SKM-1 treated with dmso at 0.1 percent for 144 hours (cell line): ENCODE measurements at regions not wholly inside any gene's neighbourhood (a gene's known extent, or its start where the extent isn't known, plus 50 kb on each side); places are given as distances from the start of the nearest gene placed in this dataset.

Experiments
- DNase-seq: peaks from one replicate; lab custom pipeline; 2025; ENCODE audit not compliant: unreplicated experiment; lab: John Stamatoyannopoulos, UW

DNA sequence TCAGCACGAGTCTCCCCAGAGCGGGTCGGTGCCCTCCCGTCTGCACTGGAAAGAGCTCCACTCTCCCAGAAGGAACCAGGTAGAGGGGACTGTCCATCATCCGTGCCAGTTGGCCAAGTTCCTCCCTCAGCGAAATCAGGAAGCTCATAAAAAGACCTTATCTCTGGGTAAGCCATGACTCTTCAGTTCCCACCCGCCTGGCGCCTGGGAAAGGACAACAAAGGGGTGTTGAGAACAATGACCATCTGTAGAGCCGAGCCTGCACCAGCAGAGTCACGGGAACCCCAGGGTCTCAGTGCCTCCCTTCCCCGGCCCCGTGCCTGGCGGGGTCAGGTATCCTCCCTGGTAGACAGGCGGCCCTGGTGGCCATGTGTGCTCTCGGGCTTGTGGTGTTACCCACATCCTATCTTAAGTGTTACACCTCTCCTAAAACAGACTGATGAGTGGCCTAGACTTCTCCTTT, 190.7 kb downstream of the AXIN2 start:
- DNase-seq = peak; percentile 77

- DNase-seq = no peak
These were observed 193.1 kb downstream of the AXIN2 start for GRCh38 chr17:65368341-65368740.

GRCh38 chr17:65366102-65366844, 195.2 kb downstream of the AXIN2 start:
- no peak for DNase-seq

DNA sequence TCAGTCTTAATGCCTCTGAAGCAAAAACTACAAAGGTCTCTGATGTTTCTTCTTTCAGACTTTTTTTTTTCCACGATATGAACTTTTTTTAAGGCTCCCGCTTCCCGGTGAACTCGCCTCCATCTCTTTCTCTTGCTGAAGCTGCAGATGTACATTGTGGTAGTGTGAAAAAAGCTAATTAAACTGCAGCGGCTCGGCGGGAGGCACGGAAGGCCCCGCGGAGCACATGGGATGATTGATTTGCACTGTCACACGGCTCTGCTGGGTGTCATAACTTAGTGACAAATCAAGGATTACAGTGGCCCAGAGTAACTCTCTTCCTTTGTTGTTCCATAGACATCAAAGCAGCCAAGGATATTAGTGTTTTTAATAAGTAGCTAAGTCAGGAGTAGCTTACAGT, 196.3 kb downstream of the AXIN2 start:
- DNase-seq = no peak

DNA sequence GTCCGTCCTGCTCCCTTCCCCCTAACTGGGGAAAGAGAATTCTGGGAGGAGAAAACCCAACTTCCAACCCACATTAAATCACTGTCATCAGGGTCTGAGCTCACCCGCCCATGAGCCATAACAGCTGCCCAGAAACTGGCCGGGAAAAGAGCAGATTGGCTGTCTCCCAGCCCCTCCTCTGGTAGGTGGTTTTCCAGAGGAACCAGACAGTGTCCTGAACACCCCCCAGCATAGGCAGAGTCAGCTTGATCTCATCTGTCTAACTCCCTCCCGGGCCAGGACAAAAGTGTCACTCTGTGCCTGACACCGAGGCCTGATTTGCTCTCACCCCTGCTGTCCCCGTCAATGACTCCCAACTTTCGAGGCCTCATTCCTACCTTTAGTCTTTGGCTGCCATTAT, 197.0 kb downstream of the AXIN2 start:
- DNase-seq = no peak

GRCh38 chr17:65362826-65363225, 198.6 kb downstream of the AXIN2 start:
- DNase-seq = no peak

DNA sequence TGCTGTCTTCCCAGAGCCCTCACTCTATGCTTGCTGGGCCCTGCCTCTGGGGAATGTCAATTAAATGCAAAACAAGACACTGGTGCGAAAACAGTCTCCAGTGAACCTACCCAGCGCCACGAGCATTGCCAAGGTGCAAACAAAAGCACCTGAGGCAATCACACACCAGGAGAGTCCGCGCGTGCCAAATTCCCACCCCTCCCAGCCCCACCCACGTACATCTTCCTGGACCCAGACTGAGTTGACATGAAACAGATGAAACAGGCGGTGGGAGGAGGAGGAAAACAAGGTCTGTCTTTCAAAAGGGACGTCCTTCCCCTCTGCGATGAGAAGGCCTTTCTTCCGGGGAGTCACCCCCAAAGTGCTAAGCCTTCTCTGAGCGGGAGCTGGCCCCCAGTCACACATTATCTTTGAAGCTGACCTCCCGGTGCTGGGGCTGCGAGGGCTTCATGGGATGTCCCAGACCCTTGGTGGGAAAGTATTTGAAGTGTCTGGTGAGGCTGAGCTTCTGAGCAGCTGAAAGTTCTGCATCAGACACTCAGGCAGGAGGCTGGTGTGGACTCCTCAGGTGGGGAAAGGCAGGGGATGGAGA, 200.4 kb downstream of the AXIN2 start:
- DNase-seq = no peak

DNA sequence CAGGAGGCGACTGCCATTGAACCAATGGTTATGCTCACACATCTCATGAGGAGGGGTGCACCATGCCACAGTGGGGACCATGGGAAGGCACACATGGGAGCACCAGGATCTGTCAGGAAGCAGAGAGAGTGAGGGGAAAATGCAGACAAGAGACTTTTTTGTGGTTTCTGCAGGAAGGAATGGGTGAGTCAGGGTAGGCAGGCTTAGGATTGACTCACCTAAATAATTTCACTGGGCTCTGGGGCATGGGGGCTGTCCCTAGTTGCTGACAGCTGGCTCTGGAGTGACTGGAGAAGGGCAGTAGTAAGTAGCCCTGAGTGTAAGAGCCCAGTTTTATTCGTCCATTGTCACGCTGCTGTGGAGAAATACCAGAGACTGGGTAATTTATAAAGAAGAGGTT, 202.4 kb downstream of the AXIN2 start:
- no peak for DNase-seq

DNA sequence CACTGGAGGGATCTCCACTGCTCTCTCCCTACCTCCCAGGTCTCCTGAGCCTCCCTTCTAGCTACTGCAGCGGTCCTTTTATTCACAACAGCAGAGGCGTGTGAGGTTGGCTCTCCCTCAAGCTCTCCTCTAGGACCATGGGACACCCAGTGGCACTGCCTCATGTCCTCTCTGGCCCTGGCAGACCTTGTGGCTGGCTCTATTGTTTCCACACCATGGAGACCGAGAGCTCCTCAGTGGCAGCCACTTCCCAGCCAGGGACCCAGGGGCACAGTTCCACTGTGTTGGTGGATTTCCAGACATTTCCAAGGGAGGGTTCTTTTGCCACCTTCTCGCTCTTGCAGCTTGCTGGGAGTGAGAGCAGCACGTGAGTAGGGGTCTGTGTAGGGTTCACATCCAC, 204.9 kb downstream of the AXIN2 start:
- no peak for DNase-seq

DNA sequence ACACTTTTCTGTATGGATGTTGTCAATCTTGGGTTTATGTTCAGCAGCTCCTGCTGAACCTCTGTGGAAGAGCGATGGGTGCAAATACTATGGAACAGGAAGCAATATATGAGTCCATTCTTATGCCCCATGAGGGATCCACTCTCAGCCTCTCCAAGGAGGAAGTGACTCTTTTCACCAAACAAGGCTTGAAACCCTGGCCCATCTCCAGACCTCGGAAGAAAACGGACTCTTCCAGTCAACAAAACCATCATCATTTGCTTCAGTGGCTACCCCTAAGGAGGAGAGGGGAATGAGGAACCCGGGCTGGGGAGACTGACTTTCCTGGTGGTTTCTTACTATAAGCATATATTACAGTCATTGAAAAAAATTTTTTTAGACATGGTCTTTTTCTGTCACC, 206.2 kb downstream of the AXIN2 start:
- DNase-seq = no peak

GRCh38 chr17:65349916-65350315, 211.5 kb downstream of the AXIN2 start:
- DNase-seq = no peak

- DNase-seq = no peak
These were observed 209.0 kb downstream of the RGS9 start for GRCh38 chr17:65346166-65346565.

DNA sequence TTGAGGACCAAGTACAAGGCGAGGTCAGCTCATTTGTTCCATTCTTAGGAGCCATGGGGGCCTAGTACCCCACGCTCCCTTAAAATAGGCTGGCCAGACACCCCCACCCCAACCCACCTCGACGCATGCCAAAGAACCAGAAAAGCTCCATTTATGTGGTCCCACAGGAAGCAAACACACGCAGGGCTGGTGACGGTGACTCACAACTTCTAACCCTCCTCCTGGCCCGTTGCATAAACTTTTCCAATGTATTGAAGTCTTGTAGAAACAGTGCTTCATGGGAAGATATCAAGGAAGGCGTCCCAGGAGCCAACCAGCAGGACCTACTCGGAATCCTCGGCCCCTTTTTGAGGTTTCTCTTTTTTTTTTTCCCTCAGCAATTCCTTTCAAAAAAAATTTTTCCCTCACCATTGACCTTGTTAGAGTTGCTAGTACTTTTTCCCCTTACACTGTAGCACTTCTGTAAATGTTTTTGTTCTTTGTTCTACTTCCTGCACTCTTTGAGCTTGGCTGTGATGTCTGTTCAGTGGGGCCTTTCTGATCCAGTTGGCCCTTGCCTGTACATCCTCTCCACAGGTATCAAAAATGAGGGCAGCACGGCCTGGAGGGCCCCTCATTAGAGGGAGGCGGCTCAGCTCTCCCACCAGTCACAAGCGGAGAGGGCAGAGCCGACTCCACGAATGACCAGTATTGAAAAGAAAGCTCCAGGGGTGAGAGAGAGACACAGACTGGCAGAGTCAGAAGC, 208.3 kb downstream of the RGS9 start:
- no peak for DNase-seq

DNA sequence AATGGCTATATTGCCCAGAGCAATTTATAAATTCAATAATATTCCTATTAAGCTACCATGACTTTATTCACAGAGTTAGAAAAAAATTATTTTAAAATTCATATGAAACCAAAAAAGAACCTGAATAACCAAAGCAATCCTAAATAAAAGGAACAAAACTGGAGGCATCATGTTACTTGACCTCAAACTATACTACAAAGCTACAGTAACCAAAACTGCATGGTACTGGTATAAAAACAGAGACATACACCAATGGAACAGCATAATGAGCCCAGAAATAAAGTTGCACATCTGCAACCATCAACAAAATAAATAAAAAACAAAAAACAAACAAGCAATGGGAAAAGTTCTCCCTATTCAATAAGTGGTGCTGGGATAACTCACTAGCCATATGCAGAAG, 203.2 kb downstream of the RGS9 start:
- no peak for DNase-seq

DNA sequence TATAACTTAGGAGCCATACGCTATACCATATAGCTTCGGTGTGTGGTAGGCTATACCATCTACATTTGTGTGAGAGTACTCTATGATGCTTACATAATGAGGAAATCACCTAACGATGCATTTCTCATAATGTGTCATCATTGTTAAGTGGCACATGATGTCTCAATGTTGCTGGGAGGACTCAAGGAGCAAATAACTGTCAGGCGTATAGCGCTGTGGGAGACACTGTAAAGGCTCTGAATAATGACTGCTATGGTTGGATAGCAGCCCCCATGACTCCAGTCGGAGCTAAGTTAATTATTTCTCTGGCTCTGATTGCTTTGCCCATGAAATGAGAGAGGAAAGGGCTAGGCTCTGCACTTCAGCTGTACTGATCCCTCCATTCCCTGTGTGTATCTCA, 197.2 kb downstream of the RGS9 start:
- no peak for DNase-seq

- DNase-seq = no peak
These were observed 195.6 kb downstream of the RGS9 start for GRCh38 chr17:65332779-65333178.

DNA sequence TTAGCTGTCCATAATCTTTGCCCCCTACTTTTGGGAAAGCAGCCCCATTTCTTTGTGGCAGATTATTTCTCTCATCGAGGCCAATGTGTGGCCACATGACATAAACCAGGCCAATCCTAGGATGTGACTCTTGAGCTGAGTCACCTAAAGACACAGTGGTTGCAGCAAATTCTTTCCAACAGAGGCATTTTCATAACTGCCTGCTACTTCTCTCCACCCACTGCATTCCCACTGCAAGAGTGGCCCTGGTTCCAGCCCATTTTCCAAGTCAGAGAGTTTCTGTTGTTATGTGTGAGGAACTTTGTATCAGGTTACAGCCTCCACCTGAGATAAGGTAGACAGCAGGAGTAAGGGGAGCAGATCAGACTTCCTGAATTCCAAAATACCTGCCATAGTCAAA, 195.2 kb downstream of the RGS9 start:
- DNase-seq = no peak

GRCh38 chr17:65328567-65328966, 191.4 kb downstream of the RGS9 start:
- no peak for DNase-seq

DNA sequence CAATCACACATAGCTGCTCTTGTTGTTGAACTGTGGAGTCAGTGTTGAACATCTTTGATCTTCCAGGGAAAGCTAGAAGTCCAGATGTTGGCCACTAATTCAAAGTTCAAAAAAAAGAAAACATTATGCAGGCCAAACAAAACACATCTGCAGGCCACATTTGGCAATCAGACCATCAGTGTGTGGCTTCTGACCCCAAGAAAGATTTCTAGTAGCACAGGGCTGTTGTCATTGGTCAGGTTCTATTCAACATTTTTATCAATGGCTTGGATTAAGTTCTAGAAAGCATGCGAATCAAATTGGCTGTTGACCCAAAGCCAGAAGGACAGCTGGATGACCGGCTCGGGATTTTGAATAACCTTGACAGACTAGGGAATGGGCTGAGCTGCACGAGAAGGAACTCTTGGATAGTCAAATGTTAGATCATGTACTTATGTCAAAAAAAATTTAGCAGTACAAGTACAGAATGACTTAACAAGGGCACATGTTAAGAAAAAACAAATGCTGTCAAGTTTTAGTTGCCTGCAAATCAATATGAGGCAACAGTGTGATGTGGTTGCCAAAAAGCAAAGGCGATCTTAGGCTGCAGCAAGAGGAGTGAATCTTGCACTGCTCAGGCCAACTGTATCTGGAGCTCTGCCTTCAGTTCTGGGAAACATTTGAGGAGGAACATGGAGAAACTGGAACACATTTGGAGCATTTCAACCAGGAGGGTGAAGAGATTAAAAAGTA, 187.6 kb downstream of the RGS9 start:
- no peak for DNase-seq

- no peak for DNase-seq
These were observed 185.9 kb downstream of the RGS9 start for GRCh38 chr17:65323049-65323448.

DNA sequence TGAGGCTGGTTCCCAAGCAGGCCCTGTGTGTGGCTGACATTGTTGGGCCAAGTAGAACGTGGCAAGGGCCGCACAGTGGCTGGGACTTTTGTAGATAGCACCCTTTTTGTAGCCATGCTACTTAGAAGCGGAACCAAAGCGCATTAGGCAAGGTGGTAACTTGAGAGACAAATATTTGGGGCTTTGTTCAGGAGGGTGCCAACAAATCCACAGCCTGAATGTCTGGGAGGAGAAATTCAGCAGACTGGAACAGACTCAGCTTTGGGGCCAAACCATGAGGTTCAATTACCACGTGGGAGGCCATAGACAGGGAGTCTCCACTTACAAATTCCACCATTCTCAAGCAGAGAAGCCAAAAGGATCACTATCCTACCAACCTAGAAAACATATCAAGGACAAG, 183.7 kb downstream of the RGS9 start:
- DNase-seq = no peak

DNA sequence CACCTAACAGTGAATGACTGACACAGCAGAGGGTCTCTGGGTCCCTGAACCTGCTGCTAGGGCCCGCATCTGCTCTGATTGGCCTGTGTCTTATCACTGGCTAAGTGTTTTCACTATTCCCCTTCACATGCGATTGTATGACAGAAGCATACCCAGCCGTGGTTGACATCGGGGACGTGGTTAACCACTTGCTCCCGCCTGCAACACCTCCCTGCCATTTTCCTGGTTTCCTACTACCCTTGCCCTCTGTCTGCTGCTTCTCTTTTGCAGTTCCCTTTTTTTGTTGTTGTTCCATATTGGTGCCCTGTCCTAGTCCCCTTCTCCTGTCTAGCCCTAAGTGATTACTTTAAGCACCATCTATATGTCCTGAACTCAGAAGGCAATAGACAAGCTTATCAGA, 177.0 kb downstream of the RGS9 start:
- DNase-seq = no peak
